Activated naive CD4-positive, alpha-beta T cell treated with anti-CD3 and anti-CD28 coated beads, Interleukin-2, amount 10 ng/mL, durations not matched to agents 7 days and 5 days (primary cell): ENCODE measurements at regions not wholly inside any gene's neighbourhood (a gene's known extent, or its start where the extent isn't known, plus 50 kb on each side); places are given as distances from the start of the nearest gene placed in this dataset.

Experiments
- CTCF ChIA-PET: fragments of 350-600 bp; sonication (Branson Sonifier 250); formaldehyde crosslinking; loops from one replicate; lab custom pipeline; 2021; ENCODE audit warnings: antibody characterized with exemption; lab: Charles Lee
- DNase-seq: peaks from one replicate; pipeline ENCODE4 v3.0.0-alpha.2; 2020
- H3K27ac Mint-ChIP-seq: one replicate; pipeline ENCODE4 v1.8.0; 2021; ENCODE audit warnings: mild to moderate bottlenecking, moderate library complexity, mixed read lengths
- H3K27me3 Mint-ChIP-seq: one replicate; pipeline ENCODE4 v1.8.0; 2021; ENCODE audit warnings: mild to moderate bottlenecking, mixed read lengths
- H3K36me3 Mint-ChIP-seq: one replicate; pipeline ENCODE4 v1.8.0; 2021; ENCODE audit warnings: mixed read lengths
- H3K4me1 Mint-ChIP-seq: one replicate; pipeline ENCODE4 v1.8.0; 2021; ENCODE audit warnings: mixed read lengths
- H3K4me3 Mint-ChIP-seq: one replicate; pipeline ENCODE4 v1.8.0; 2021; ENCODE audit warnings: mild to moderate bottlenecking, moderate library complexity, mixed read lengths
- H3K9me3 Mint-ChIP-seq: one replicate; pipeline ENCODE4 v1.8.0; 2021; ENCODE audit warnings: mixed read lengths

- peaks cover 8% of the 10 kb centered on the region for H3K27me3 Mint-ChIP-seq
- H3K9me3 Mint-ChIP-seq, result no peaks in the 10 kb centered on the region
- no peak overlapping the region for H3K4me3 Mint-ChIP-seq
- DNase-seq, result no peak
- no peak overlapping the region for H3K27ac Mint-ChIP-seq
- no peaks in the 10 kb centered on the region for H3K36me3 Mint-ChIP-seq
- no peaks in the 10 kb centered on the region for H3K4me1 Mint-ChIP-seq
- CTCF ChIA-PET, result no interaction called here
Observed at GRCh38 chr2:239519921-239520585, 119.2 kb upstream of the HDAC4 start.

- DNase-seq, result no peak
- H3K9me3 Mint-ChIP-seq, result no peaks in the 10 kb centered on the region
- no peak overlapping the region for H3K27ac Mint-ChIP-seq
- CTCF ChIA-PET, result no interaction called here
- no peaks in the 10 kb centered on the region for H3K36me3 Mint-ChIP-seq
- H3K4me3 Mint-ChIP-seq, result no peak overlapping the region
- no peaks in the 10 kb centered on the region for H3K4me1 Mint-ChIP-seq
- peaks cover 8% of the 10 kb centered on the region for H3K27me3 Mint-ChIP-seq
Observed at GRCh38 chr2:239519089-239519920, 118.5 kb upstream of the HDAC4 start.

GRCh38 chr2:239518286-239519088 is 117.7 kb upstream of the HDAC4 start:
- Mint-ChIP-seq H3K9me3 (no peaks in the 10 kb centered on the region), H3K36me3 (no peaks in the 10 kb centered on the region), H3K4me1 (no peaks in the 10 kb centered on the region), H3K27ac (no peak overlapping the region), H3K4me3 (no peak overlapping the region), H3K27me3 (peaks cover 8% of the 10 kb centered on the region)
- CTCF ChIA-PET, result no interaction called here
- no peak for DNase-seq

- no peaks in the 10 kb centered on the region for H3K4me1 Mint-ChIP-seq
- no peaks in the 10 kb centered on the region for H3K9me3 Mint-ChIP-seq
- no peaks in the 10 kb centered on the region for H3K36me3 Mint-ChIP-seq
- peaks cover 8% of the 10 kb centered on the region for H3K27me3 Mint-ChIP-seq
- H3K4me3 Mint-ChIP-seq, result no peak overlapping the region
- no peak overlapping the region for H3K27ac Mint-ChIP-seq
- CTCF ChIA-PET, result no interaction called here
- DNase-seq, result no peak
Observed at GRCh38 chr2:239517686-239518085, 116.9 kb upstream of the HDAC4 start.

- no peaks in the 10 kb centered on the region for H3K9me3 Mint-ChIP-seq
- H3K27me3 Mint-ChIP-seq, result peaks cover 8% of the 10 kb centered on the region
- no peak for DNase-seq
- no peaks in the 10 kb centered on the region for H3K36me3 Mint-ChIP-seq
- no peak overlapping the region for H3K4me3 Mint-ChIP-seq
- no peaks in the 10 kb centered on the region for H3K4me1 Mint-ChIP-seq
- CTCF ChIA-PET, result no interaction called here
- no peak overlapping the region for H3K27ac Mint-ChIP-seq
Observed at GRCh38 chr2:239516954-239517305, 116.1 kb upstream of the HDAC4 start.

- Mint-ChIP-seq H3K27ac (no peak overlapping the region), H3K4me1 (no peaks in the 10 kb centered on the region), H3K9me3 (no peaks in the 10 kb centered on the region), H3K4me3 (no peak overlapping the region), H3K36me3 (no peaks in the 10 kb centered on the region), H3K27me3 (peaks cover 8% of the 10 kb centered on the region)
- CTCF ChIA-PET, result no interaction called here
- no peak for DNase-seq
Observed at GRCh38 chr2:239516286-239516953, 115.6 kb upstream of the HDAC4 start.

GRCh38 chr2:239514754-239515530 is 114.1 kb upstream of the HDAC4 start:
- Mint-ChIP-seq H3K4me3 (no peak overlapping the region), H3K27ac (no peak overlapping the region), H3K36me3 (no peaks in the 10 kb centered on the region), H3K27me3 (peaks cover 4% of the 10 kb centered on the region), H3K9me3 (no peaks in the 10 kb centered on the region), H3K4me1 (no peaks in the 10 kb centered on the region)
- CTCF ChIA-PET, result no interaction called here
- no peak for DNase-seq

GRCh38 chr2:239512054-239512453 is 111.2 kb upstream of the HDAC4 start:
- CTCF ChIA-PET, result interaction anchor here (0.7 kb wide), 1 partner anchor 161 kb away, joined by 3 read pairs; no protein-coding TSS in a partner anchor
- no peak for DNase-seq
- H3K27ac Mint-ChIP-seq, result no peak overlapping the region
- no peak overlapping the region for H3K4me3 Mint-ChIP-seq
- no peaks in the 10 kb centered on the region for H3K36me3 Mint-ChIP-seq
- H3K4me1 Mint-ChIP-seq, result no peaks in the 10 kb centered on the region
- H3K27me3 Mint-ChIP-seq, result peaks cover 8% of the 10 kb centered on the region
- H3K9me3 Mint-ChIP-seq, result no peaks in the 10 kb centered on the region

GRCh38 chr2:239509373-239510143 is 108.7 kb upstream of the HDAC4 start:
- no peak overlapping the region for H3K27ac Mint-ChIP-seq

GRCh38 chr2:239508261-239508660 is 107.4 kb upstream of the HDAC4 start:
- no peak overlapping the region for H3K4me3 Mint-ChIP-seq
- H3K36me3 Mint-ChIP-seq, result no peaks in the 10 kb centered on the region
- H3K27me3 Mint-ChIP-seq, result peaks cover 4% of the 10 kb centered on the region
- CTCF ChIA-PET, result no interaction called here
- H3K9me3 Mint-ChIP-seq, result no peaks in the 10 kb centered on the region
- no peaks in the 10 kb centered on the region for H3K4me1 Mint-ChIP-seq
- no peak for DNase-seq
- no peak overlapping the region for H3K27ac Mint-ChIP-seq

More at GRCh38 chr2:239509373-239510143, 108.7 kb upstream of the HDAC4 start:
- DNase-seq, result no peak
- CTCF ChIA-PET, result no interaction called here
- Mint-ChIP-seq H3K4me1 (no peaks in the 10 kb centered on the region), H3K36me3 (no peaks in the 10 kb centered on the region), H3K4me3 (no peak overlapping the region), H3K27me3 (peaks cover 4% of the 10 kb centered on the region), H3K9me3 (no peaks in the 10 kb centered on the region)

GRCh38 chr2:239507576-239508258 is 106.9 kb upstream of the HDAC4 start:
- Mint-ChIP-seq H3K36me3 (no peaks in the 10 kb centered on the region), H3K27ac (no peak overlapping the region), H3K9me3 (no peaks in the 10 kb centered on the region), H3K4me1 (no peaks in the 10 kb centered on the region), H3K27me3 (peaks cover 4% of the 10 kb centered on the region), H3K4me3 (no peak overlapping the region)
- CTCF ChIA-PET, result no interaction called here
- DNase-seq, result no peak

- no peak overlapping the region for H3K4me3 Mint-ChIP-seq
- no peaks in the 10 kb centered on the region for H3K36me3 Mint-ChIP-seq
- H3K27me3 Mint-ChIP-seq, result peaks cover 7% of the 10 kb centered on the region
- CTCF ChIA-PET, result no interaction called here
- no peak overlapping the region for H3K27ac Mint-ChIP-seq
- H3K4me1 Mint-ChIP-seq, result no peaks in the 10 kb centered on the region
- no peak for DNase-seq
- no peaks in the 10 kb centered on the region for H3K9me3 Mint-ChIP-seq
Observed at GRCh38 chr2:239506961-239507360, 106.1 kb upstream of the HDAC4 start.
